GM21367 (cell line): ENCODE measurements at regions not wholly inside any gene's neighbourhood (a gene's known extent, or its start where the extent isn't known, plus 50 kb on each side); places are given as distances from the start of the nearest gene placed in this dataset.
"Not testable (repeated sequence)": the region's sequence is repeated elsewhere in the genome, so short reads cannot be mapped to it uniquely, and the experiment has no call there.

ENCODE experiments used
- ATAC-seq: cut with Tn5 transposase; IDR thresholded peaks from one replicate; pipeline ENCODE4 v1.9.1; 2021; ENCODE audit not compliant: unreplicated experiment

- ATAC-seq: no peak
Observed at GRCh38 chr1:3989465-3989864, 89.4 kb upstream of the C1orf174 start.

- ATAC-seq: no peak
Observed at GRCh38 chr1:3992103-3992556, 92.1 kb upstream of the C1orf174 start.

GRCh38 chr1:3992746-3993145, 92.7 kb upstream of the C1orf174 start:
- ATAC-seq: no peak

GRCh38 chr1:3993619-3994375, 93.7 kb upstream of the C1orf174 start:
- no peak for ATAC-seq

GRCh38 chr1:3995141-3995780, 95.2 kb upstream of the C1orf174 start:
- ATAC-seq: no peak

GRCh38 chr1:3996846-3997705, 97.0 kb upstream of the C1orf174 start:
- no peak for ATAC-seq

GRCh38 chr1:3998086-3998485, 98.0 kb upstream of the C1orf174 start:
- no peak for ATAC-seq

GRCh38 chr1:3999514-3999913, 99.4 kb upstream of the C1orf174 start:
- not testable (repeated sequence) for ATAC-seq

GRCh38 chr1:3999941-4000735, 100.1 kb upstream of the C1orf174 start:
- no peak for ATAC-seq

- no peak for ATAC-seq
Observed at GRCh38 chr1:4000811-4001251, 100.8 kb upstream of the C1orf174 start.

GRCh38 chr1:4001461-4001860, 101.4 kb upstream of the C1orf174 start:
- no peak for ATAC-seq

- ATAC-seq: no peak
Observed at GRCh38 chr1:4002061-4002521, 102.0 kb upstream of the C1orf174 start.

- no peak for ATAC-seq
Observed at GRCh38 chr1:4002741-4003140, 102.7 kb upstream of the C1orf174 start.

GRCh38 chr1:4003846-4004505, 103.9 kb upstream of the C1orf174 start:
- ATAC-seq: no peak

- ATAC-seq: no peak
Observed at GRCh38 chr1:4004635-4005430, 104.8 kb upstream of the C1orf174 start.

GRCh38 chr1:4005431-4005830, 105.4 kb upstream of the C1orf174 start:
- no peak for ATAC-seq

GRCh38 chr1:4006676-4007374, 106.8 kb upstream of the C1orf174 start:
- no peak for ATAC-seq

- no peak for ATAC-seq
Observed at GRCh38 chr1:4010284-4010683, 110.2 kb upstream of the C1orf174 start.
